GM19025 (cell line): ENCODE measurements at regions not wholly inside any gene's neighbourhood (a gene's known extent, or its start where the extent isn't known, plus 50 kb on each side); places are given as distances from the start of the nearest gene placed in this dataset.

Source experiments
- ATAC-seq: cut with Tn5 transposase; IDR thresholded peaks from one replicate; pipeline ENCODE4 v1.9.1; 2021; ENCODE audit warnings: mild to moderate bottlenecking, low read depth, moderate library complexity; ENCODE audit not compliant: unreplicated experiment

DNA sequence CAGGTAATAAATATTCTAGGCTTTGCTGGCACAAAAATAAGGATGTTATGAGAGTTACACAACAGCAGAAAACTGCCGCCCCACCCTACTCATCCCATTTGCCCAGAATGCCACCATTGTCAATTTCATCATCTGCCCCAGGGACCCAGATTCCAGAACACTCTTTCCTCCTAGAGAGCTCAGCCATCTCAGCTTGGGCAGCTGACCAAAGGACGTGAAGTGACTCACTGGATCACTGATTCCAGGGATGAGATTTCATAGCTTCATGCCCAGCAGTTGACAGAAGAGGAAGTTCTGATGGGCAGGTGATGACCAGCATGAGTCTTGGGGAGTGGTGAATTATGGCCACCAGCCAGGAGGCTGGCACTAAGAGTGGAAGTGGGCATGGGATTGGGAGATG, 450.3 kb downstream of the RMST start:
- ATAC-seq, result no peak

DNA sequence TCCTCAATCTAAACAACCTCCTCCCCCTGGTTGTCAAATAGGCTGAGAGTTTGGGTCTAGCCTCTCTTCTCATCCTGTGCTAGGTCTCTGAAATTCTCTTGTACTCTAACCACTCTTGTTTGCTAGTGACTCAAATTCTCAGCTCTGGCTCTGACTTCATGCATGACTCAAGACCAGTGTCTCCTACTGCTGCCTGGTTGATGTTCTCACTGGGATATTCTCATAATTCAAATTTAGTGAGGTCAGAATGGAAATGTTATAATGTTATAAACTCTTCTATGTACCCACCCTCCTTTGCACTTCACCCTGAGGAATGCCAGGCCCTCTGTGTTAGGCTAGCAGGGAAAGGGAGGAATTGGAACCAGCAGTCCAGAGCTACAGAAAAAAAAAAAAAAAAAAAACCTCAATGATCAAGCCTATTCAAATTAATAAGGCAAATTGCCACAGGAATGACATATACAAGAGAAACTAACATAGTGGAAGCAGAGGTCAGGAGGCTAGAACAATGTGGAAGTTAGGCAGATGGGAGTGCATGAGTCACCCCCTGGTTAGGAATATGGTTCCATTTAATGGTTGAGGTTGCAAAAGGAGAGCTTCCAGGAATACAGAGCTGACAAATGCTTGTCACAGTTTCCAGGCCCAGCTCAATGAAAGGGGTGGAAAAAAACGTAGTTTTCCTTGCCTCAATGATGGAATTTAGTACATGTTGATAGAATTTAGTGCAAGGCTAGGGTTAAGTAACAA, 459.5 kb downstream of the RMST start:
- ATAC-seq, result no peak

- no peak for ATAC-seq
These were observed 460.9 kb downstream of the RMST start for GRCh38 chr12:97923546-97923945.

DNA sequence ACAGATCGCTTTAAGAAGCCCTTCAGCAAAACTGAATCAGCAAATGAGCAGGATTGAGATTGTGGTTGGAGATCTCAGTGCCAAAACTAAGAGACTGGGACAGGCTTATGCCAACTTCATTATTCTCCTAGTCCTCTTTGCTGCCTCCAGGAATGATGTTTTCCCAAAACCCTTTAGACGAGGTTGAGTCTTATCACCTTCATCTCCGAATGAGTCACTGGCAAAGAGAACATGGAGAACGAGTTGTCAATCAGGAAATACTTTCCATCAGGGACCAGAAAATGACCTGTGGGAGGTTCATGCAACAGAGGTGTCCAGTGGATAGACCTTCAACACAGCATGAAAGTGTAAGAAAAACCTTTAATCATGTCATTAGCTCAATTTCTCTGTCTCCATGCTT, 461.5 kb downstream of the RMST start:
- ATAC-seq, result no peak

DNA sequence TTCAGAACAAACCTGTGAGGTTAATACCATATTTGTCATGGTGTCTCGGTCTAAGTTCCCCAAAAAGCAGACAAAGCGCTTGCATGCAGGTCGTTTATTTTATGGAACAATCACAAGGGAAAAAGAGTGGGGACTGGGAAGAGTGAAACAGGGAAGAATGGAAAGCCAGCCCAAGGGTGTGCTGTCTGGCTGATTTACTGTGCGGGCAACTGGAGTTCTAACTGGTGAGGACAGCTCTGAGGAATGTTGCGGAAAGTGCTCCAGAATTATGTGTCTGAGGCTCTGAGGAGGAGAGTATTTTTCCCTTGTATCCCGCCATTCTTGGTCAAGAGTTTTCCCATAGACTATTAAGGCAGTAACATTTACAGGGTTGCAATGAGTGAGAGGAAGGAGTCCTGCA, 465.4 kb downstream of the RMST start:
- no peak for ATAC-seq

GRCh38 chr12:97936165-97936564, 473.6 kb downstream of the RMST start:
- ATAC-seq, result no peak

DNA sequence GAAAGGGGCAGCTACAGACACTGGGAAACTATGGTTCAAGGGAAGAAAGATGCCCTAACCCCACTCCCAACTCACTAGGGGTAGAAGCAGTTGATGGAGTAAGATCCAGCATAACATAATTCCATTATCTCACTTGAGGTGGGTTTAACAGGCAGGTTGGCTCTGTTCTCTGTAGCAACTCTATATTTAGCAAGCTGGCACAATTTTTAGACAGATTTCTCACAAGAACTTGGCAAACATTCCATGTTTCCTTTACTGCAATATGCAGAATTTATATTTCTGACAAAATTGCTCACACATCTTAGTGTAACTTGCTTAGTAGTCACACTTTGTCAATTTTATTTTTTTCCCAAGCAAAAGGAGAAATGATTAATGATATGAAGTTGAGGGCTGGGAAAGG, 475.4 kb downstream of the RMST start:
- no peak for ATAC-seq

- no peak for ATAC-seq
These were observed 476.6 kb downstream of the RMST start for GRCh38 chr12:97939156-97939555.

DNA sequence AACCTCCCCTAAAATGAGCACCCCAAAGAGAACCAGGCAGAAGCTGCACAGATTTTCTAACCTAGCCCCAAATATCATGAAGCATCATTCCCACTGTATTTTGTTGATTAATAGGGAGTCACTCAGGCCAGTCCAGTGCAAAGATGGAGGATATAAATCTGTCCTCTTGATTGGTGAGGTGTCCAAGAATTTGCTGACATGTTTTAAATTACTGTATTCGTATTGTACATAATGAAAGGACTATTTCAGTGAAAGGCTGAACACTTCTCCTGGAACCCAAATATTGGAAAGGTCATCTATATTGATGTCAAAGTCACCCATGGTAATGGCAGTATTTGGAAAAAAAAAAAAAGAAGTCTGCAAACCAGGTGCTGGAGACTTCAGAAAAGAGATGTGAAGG, 477.5 kb downstream of the RMST start:
- no peak for ATAC-seq

- ATAC-seq, result no peak
These were observed 478.0 kb downstream of the RMST start for GRCh38 chr12:97940629-97941028.

DNA sequence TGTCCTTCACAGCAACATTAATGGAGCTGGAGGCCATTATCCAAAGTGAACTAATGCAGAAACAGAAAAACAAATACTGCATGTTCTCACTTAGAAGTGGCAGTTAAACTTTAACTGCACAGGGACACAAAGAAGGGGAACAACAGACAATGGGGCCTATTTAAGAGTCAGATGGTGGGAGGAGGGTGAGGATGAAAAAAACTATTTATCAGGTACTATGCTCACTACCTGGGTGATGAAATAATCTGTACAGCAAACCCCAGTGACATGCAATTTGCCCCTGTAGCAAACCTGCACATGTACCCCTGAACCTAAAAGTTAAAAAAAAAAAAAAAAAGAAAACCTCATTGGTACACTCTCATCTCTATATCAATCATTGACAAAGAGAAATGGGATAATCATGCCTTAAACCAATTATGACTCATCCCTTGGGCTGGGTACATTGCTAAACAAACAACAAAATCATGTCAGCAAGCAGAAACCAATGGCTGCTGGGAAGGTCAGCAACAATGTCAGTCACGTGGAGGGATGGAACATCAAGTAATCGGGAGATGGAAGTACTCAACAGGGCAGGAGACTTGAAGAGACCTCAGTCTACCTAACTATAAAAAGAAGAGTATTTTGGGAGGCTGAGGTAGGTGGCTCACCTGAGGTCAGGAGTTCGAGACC, 479.2 kb downstream of the RMST start:
- ATAC-seq, result no peak

DNA sequence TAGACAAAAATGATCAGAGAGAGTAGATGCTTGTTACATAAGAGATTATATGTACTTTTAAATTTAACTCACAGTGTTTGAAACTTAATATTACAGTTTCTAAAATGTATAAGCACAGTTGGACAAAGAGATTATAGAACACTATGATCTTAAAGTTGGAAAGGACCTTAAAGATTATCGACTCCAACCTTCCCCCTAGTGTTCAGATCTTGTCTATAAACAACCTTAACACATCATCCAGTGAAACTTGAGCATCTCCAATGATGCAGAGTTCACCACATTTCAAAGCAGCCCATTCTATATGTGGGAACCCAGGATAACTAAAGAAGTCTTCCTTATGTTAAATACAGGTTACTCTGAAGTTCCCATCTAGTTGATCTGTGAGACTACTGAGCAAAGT, 480.8 kb downstream of the RMST start:
- ATAC-seq, result no peak

DNA sequence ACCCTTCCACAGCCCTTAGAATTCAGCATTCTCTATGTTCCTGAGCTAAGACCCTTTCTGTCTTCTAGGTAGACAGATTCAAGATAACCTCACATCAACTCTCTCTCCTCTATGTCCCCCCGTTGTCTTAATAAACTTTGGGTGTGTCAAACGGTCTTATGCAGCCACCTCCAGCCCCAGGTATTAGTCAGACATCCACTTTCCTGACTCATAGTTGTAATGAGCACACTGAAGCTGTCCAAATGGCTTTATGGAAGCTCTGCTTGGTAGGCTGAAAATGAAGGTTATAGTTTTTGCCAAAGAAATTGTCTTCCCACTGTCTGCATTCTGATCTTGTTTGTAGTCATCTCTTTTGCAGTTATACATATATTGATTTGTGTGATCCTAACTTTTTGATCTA, 482.0 kb downstream of the RMST start:
- ATAC-seq, result no peak

- ATAC-seq, result no peak
These were observed 484.1 kb downstream of the RMST start for GRCh38 chr12:97946701-97947100.

DNA sequence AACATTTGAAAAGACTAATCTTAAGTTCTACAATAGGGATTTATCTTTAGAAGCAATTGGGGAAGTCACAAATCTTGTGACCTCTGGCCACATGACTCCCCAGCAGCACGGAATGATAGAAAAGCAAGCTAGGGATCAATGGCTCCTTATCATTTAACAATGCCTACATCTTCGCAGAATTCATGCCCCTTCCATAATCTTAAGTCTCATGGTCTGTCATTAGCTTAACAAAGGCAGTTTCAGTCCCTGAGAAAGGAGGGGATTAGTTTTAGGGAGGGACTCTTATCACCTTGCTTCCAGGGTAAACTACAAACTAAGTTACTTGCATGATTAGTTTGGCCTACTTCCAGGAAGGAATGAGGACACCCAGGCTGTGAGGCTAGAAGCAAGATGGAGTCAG, 486.0 kb downstream of the RMST start:
- ATAC-seq, result no peak

- ATAC-seq, result no peak
These were observed 488.6 kb downstream of the RMST start for GRCh38 chr12:97951239-97951638.

- no peak for ATAC-seq
These were observed 489.1 kb downstream of the RMST start for GRCh38 chr12:97951717-97952116.

GRCh38 chr12:97957109-97957508, 494.5 kb downstream of the RMST start:
- no peak for ATAC-seq

GRCh38 chr12:97960225-97960624, 497.6 kb downstream of the RMST start:
- no peak for ATAC-seq

DNA sequence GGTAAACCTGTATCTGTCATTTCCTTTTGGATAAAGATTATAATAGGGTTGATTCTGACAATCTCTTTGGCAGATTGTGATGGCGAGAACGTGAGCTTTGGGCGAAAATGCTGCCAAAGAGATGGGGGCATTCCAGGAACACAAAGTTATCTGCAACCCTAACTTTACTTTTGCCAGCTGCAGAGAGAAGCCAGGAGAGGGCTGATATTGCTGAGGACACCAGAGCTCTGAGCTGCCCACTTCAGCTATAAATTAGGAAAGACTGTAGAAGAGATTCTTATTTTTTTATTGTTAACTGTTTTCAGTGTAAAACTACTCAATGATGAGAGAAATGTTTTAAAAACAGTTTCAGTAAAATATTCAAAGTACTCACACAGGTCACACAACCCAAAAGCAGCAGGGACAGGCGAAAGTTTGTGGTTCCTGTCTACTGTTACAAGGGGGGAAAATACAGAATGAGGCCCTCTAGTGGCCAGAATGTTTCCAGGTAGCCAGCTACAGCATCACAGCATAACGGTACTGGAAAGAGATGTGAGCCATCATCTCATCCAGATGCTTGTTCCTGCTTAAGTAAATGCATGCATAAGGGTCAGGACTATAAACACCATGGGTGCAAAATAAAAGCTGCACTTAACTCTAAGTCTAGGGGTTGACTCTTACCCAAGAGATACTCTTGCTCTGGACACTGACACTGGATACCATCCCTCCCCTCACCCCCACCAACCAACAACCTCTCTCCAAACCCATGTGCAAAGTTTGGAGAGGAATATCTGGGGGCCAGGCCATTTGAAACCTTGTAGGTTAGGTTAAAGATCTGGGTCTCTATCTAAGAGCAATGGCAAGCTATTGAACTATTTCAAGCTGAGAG, 498.4 kb downstream of the RMST start:
- ATAC-seq, result peak; percentile 67

- no peak for ATAC-seq
These were observed 505.2 kb downstream of the RMST start for GRCh38 chr12:97967831-97968230.
